HCT116 (cell line): ENCODE measurements at regions not wholly inside any gene's neighbourhood (a gene's known extent, or its start where the extent isn't known, plus 50 kb on each side); places are given as distances from the start of the nearest gene placed in this dataset.

Source experiments
- ATAC-seq: fragments of 200-7000 bp; cut with Tn5 transposase; 2 replicates; pipeline ENCODE4 v1.9.1; 2020; ENCODE audit warnings: mild to moderate bottlenecking, moderate library complexity
- BruUV-seq: library from RNA; stranded (reverse); fragments of 400-500 nt; replicated peaks from 2 replicates; lab custom pipeline; 2021; lab: Mats Ljungman, UMichigan
- CTCF ChIA-PET: fragments of 300-600 bp; sonication (Branson Sonifier 250); formaldehyde crosslinking; loops from one replicate; lab custom pipeline; 2021; ENCODE audit warnings: antibody characterized with exemption; lab: Charles Lee
- POLR2A ChIA-PET: fragments of 300-600, 350-600 bp; sonication (Branson Sonifier 250); formaldehyde crosslinking; loops from one replicate; lab custom pipeline; 2021; ENCODE audit warnings: antibody characterized with exemption; lab: Charles Lee
- RAD21 ChIA-PET, 2 experiments: fragments of 300-600 bp; sonication (Branson Sonifier 250); formaldehyde crosslinking; loops; one replicate each; lab custom pipeline; 2023; ENCODE audit warnings: low total read pairs in 2 of 2; ENCODE audit not compliant: uncharacterized antibody in 2 of 2, unreplicated experiment in 2 of 2, low non-redundant PET in 1 of 2; lab: Charles Lee
- DNase-seq: peaks from one replicate; pipeline ENCODE4 v3.0.0-alpha.2; 2010; ENCODE audit warnings: low read depth, low spot score
- H2AFZ ChIP-seq: fragments of 200-600 bp; shearing (Covaris generic), sonication (generic); 2 replicates; pipeline ENCODE4 v1.6.1; 2017; ENCODE audit warnings: low read depth, mixed run types, mixed read lengths, antibody characterized with exemption, low read length; ENCODE audit not compliant: poor library complexity, severe bottlenecking
- H3K27ac ChIP-seq: 2 replicates; pipeline ENCODE4 v1.5.1; 2012; ENCODE audit warnings: low read depth, low read length
- H3K27me3 ChIP-seq: fragments of 200-600 bp; sonication (generic); 2 replicates; pipeline ENCODE4 v1.6.1; 2016; ENCODE audit warnings: mixed run types, low read length, mixed read lengths; ENCODE audit not compliant: insufficient read depth
- H3K36me3 ChIP-seq, 2 experiments: fragments of 200-500 bp in 1 of 2; fragments of 200-600 bp in 1 of 2; sonication (Bioruptor generic) in 1 of 2; sonication (generic) in 1 of 2; 2 replicates each; pipeline versions ENCODE4 v1.5.1 to v1.6.1; 2014 to 2016; ENCODE audit warnings: low read length in 2 of 2, inconsistent platforms in 1 of 2, mixed read lengths in 1 of 2, mixed run types in 1 of 2; ENCODE audit not compliant: insufficient read depth in 2 of 2, control insufficient read depth in 1 of 2
- H3K4me1 ChIP-seq, 2 experiments: fragments of 200-600 bp in 1 of 2; sonication (generic) in 1 of 2; 2 replicates each; pipeline versions ENCODE4 v1.5.1 to v1.6.1; 2012 to 2017; ENCODE audit warnings: low read length in 2 of 2, inconsistent platforms in 1 of 2, mild to moderate bottlenecking in 1 of 2, mixed read lengths in 1 of 2, mixed run types in 1 of 2, moderate library complexity in 1 of 2; ENCODE audit not compliant: insufficient read depth in 2 of 2, control insufficient read depth in 1 of 2
- H3K4me2 ChIP-seq: fragments of 200-600 bp; sonication (generic); 2 replicates; pipeline ENCODE4 v1.6.1; 2017; ENCODE audit warnings: mixed run types, low read length, mixed read lengths
- H3K4me3 ChIP-seq, 2 experiments: fragments of 200-600 bp in 1 of 2; sonication (generic) in 1 of 2; replicated peaks in 1 of 2; 2 replicates each; pipeline ENCODE4 v1.5.1; 2011 to 2016; ENCODE audit warnings: low read length in 2 of 2, control low read depth in 1 of 2, low read depth in 1 of 2, mild to moderate bottlenecking in 1 of 2, mixed read lengths in 1 of 2, mixed run types in 1 of 2
- H3K79me2 ChIP-seq: fragments of 200-600 bp; sonication (generic); 2 replicates; pipeline ENCODE4 v1.6.1; 2017; ENCODE audit warnings: mild to moderate bottlenecking, mixed run types, low read length, moderate library complexity, mixed read lengths; ENCODE audit not compliant: insufficient read depth
- H3K9ac ChIP-seq: fragments of 200-600 bp; sonication (generic); 2 replicates; pipeline ENCODE4 v1.6.1; 2016; ENCODE audit warnings: low read length, mixed read lengths
- H3K9me2 ChIP-seq: fragments of 200-600 bp; sonication (generic), shearing (Covaris generic); 2 replicates; pipeline ENCODE4 v1.6.1; 2017; ENCODE audit warnings: mixed run types, mild to moderate bottlenecking, moderate library complexity; ENCODE audit not compliant: insufficient read depth
- H3K9me3 ChIP-seq, 2 experiments: fragments of 200-500 bp in 1 of 2; fragments of 200-600 bp in 1 of 2; sonication (Bioruptor generic) in 1 of 2; sonication (generic) in 1 of 2; 2 replicates each; pipeline ENCODE4 v1.6.1; 2014 to 2017; ENCODE audit warnings: low read length in 2 of 2, mixed read lengths in 2 of 2, inconsistent platforms in 1 of 2, low read depth in 1 of 2, mild to moderate bottlenecking in 1 of 2, mixed run types in 1 of 2, moderate library complexity in 1 of 2; ENCODE audit not compliant: control insufficient read depth in 1 of 2, insufficient read depth in 1 of 2
- H4K20me1 ChIP-seq: fragments of 200-600 bp; sonication (generic), shearing (Covaris generic); 2 replicates; pipeline ENCODE4 v1.6.1; 2017; ENCODE audit warnings: mixed run types, mild to moderate bottlenecking, moderate library complexity; ENCODE audit not compliant: insufficient read depth
- CBX3 ChIP-seq: IDR thresholded peaks from 2 replicates; pipeline ENCODE4 v1.6.1; 2012; ENCODE audit warnings: low read depth
- CEBPB ChIP-seq: IDR thresholded peaks from 2 replicates; pipeline ENCODE4 v1.6.1; 2012; ENCODE audit warnings: low read depth
- ELF1 ChIP-seq: IDR thresholded peaks from 2 replicates; pipeline ENCODE4 v1.6.1; 2012; ENCODE audit warnings: low read depth, borderline replicate concordance
- EZH2 ChIP-seq: fragments of 200-600 bp; sonication (generic); IDR thresholded peaks from 2 replicates; pipeline ENCODE4 v1.6.1; 2017; ENCODE audit warnings: antibody characterized with exemption, mixed run types
- EZH2phosphoT487 ChIP-seq: fragments of 200-600 bp; IDR thresholded peaks from 2 replicates; pipeline ENCODE4 v1.6.1; 2018; ENCODE audit warnings: antibody characterized with exemption, borderline replicate concordance
- RAD21 ChIP-seq: IDR thresholded peaks from 2 replicates; pipeline ENCODE4 v1.6.1; 2012; ENCODE audit warnings: low read depth, mild to moderate bottlenecking
- SIN3A ChIP-seq: IDR thresholded peaks from 2 replicates; pipeline ENCODE4 v1.6.1; 2012; ENCODE audit warnings: low read depth
- SP1 ChIP-seq: IDR thresholded peaks from 2 replicates; pipeline ENCODE4 v1.6.1; 2012; ENCODE audit warnings: low read depth
- SRF ChIP-seq: IDR thresholded peaks from 2 replicates; pipeline ENCODE4 v1.6.1; 2012; ENCODE audit warnings: low read depth
- TCF7L2 ChIP-seq: IDR thresholded peaks from 2 replicates; pipeline ENCODE4 v1.7.0; 2011; ENCODE audit warnings: borderline replicate concordance, inconsistent platforms; ENCODE audit not compliant: insufficient read depth, insufficient read length; ENCODE audit errors: extremely low read depth
- ZFX ChIP-seq: fragments of 450-650 bp; IDR thresholded peaks from 2 replicates; pipeline ENCODE4 v1.6.1; 2017
- intact Hi-C: fragments of 100-400 bp; cut with micrococcal nuclease; formaldehyde crosslinking; loops from 2 replicates; pipeline ENCODE4 v1.10.0; 2022
- TF ChIP-seq, protein P1 (sequence below): IDR thresholded peaks from 2 replicates; pipeline ENCODE4 v1.6.1; 2012

DNA sequence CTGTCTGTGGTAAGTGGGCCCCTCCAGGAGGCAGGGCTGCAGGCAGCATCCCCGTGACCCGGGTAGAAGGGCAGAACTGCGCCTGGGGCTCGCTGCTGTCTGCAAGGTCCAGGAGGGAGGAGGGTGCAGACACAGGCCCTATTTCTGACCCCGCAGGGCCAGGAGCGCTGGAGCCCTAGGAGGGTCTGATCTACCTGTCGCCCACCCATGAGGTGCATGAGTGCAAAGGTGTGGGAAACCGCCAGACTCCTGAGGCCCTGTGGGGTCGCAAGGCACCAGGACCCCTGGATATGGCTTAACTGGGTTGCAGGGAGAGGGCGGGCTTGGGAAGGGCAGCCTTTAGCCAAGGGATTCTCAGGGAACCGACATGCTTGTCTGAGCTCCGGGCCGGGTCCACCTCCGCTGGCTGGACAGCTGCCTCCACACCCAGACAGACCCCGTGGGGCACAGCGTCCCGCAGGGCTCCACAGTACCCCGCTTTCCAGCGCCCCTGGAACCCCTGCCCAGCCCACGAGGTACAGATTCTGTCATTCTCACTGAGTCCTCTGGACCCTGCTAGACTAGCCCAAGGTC lies 72.9 kb upstream of the TSPAN11 start:
- ChIA-PET CTCF (no interaction called here), POLR2A (no interaction called here), RAD21 (no interaction called here)
- H3K4me2 ChIP-seq: no peak overlapping the region
- intact Hi-C loops: loop anchor here (10.0 kb wide), 1 partner anchor 191 kb away; no protein-coding TSS in a partner anchor
- ATAC-seq: no peak
- no peaks in the 10 kb centered on the region for H3K79me2 ChIP-seq
- H3K9ac ChIP-seq: no peak overlapping the region
- no TSS peak for BruUV-seq
- no peak for DNase-seq
- H3K4me1 ChIP-seq: peaks cover 6 to 8% of the 10 kb centered on the region in 2 experiments; a peak in 2 of 4 replicates
- H3K36me3 ChIP-seq: no peaks in the 10 kb centered on the region
- no peak for TF ChIP-seq ELF1
- no peak for TF ChIP-seq TCF7L2
- no peak for TF ChIP-seq EZH2phosphoT487
- no peak overlapping the region for H3K27ac ChIP-seq
- no peaks in the 10 kb centered on the region for H4K20me1 ChIP-seq
- no peaks in the 10 kb centered on the region for H3K9me2 ChIP-seq
- no peak overlapping the region for H2AFZ ChIP-seq
- no peaks in the 10 kb centered on the region for H3K27me3 ChIP-seq
- H3K4me3 ChIP-seq: no peak overlapping the region
- H3K9me3 ChIP-seq: no peaks in the 10 kb centered on the region

DNA sequence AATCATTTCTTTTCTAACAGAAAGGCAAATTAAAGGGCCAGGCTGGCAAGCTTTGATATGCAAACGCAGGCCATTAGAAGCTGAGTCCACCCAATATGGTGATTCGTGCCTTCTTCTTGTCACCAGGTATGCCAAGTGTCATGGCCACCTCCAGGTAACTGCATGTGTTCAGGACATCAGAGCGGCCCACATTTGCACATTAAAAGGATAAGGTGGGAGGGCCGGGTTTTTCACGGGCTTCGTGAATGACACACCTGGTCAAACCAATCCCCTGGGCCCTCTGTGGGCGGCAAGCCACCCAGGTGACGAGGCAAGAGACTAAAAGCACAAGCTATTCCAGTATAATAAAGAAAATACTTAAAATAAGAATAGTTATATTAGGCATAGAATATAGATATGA lies 75.9 kb upstream of the TSPAN11 start:
- RAD21 ChIA-PET: interaction anchor here (0.6 to 1.6 kb wide), 10 partner anchors 35 to 803 kb away, joined by 3 to 5 read pairs (median 4); no protein-coding TSS in a partner anchor
- no peak overlapping the region for H3K4me3 ChIP-seq
- H3K9ac ChIP-seq: no peak overlapping the region
- no peaks in the 10 kb centered on the region for H3K79me2 ChIP-seq
- H3K27me3 ChIP-seq: no peaks in the 10 kb centered on the region
- H3K9me2 ChIP-seq: no peaks in the 10 kb centered on the region
- peaks cover 6 to 8% of the 10 kb centered on the region in 2 experiments; a peak in 2 of 4 replicates for H3K4me1 ChIP-seq
- DNase-seq (no peak), ATAC-seq (no peak)
- TF ChIP-seq EZH2 (no peak), SIN3A (no peak), SP1 (no peak), RAD21 (no peak), CEBPB (no peak), CBX3 (no peak), ZFX (no peak), SRF (no peak)
- TF ChIP-seq, protein P1, sequence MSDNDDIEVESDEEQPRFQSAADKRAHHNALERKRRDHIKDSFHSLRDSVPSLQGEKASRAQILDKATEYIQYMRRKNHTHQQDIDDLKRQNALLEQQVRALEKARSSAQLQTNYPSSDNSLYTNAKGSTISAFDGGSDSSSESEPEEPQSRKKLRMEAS: no peak
- CTCF ChIA-PET: interaction anchor here (0.8 to 6.3 kb wide), 8 partner anchors 9 to 421 kb away, joined by 3 to 73 read pairs (median 6); no protein-coding TSS in a partner anchor
- no peaks in the 10 kb centered on the region for H3K9me3 ChIP-seq
- H3K4me2 ChIP-seq: 0 out of 2 replicates have a peak overlapping the region, but pooled peaks have one; percentile 23
- no peaks in the 10 kb centered on the region for H4K20me1 ChIP-seq
- intact Hi-C loops: loop anchor here (1.0 to 10.0 kb wide), 2 partner anchors 136 to 194 kb away; no protein-coding TSS in a partner anchor
- no TSS peak for BruUV-seq
- H2AFZ ChIP-seq: no peak overlapping the region
- H3K36me3 ChIP-seq: no peaks in the 10 kb centered on the region
- POLR2A ChIA-PET: interaction anchor here (0.7 kb wide), 1 partner anchor 134 kb away, joined by 7 read pairs; no protein-coding TSS in a partner anchor
- no peak overlapping the region for H3K27ac ChIP-seq
